ENCODE measurements at regions not wholly inside any gene's neighbourhood (a gene's known extent, or its start where the extent isn't known, plus 50 kb on each side); places are given as distances from the start of the nearest gene placed in this dataset.

DNA sequence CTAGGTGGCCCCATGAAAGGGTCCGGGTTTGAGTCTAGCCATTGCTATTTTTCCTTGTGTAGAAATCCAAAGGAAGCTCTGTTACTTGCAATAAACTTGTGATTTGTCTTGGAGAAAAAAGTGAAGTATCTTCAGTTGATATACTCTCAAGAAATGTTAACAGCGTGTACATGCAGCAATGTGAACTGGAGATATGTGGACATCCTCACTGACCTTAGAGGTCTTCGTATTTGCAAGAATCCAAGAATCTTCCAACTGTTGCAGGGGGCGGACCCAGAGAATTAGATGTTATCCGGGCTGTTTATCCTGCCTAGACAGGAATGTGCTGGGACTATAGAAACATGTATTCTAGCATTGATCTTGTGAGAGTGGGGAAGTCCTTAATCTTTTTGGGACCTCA, 187.6 kb downstream of the KCNS3 start:
- TF ChIP-seq CTCF (conservative IDR thresholded peaks at IDR 0.05; ENCODE audit: low read depth, low read length) = no peak
- TF ChIP-seq EZH2 (IDR thresholded peaks at IDR 0.05; ENCODE audit: borderline replicate concordance, low read depth, low read length, poor library complexity, severe bottlenecking) = no peak

Data from A673 (cell line).